Esophagus squamous epithelium (tissue), 5 donors: ENCODE measurements at regions not wholly inside any gene's neighbourhood (a gene's known extent, or its start where the extent isn't known, plus 50 kb on each side); places are given as distances from the start of the nearest gene placed in this dataset.

ENCODE experiments used
- DNase-seq: peaks from one replicate; lab custom pipeline; 2025; lab: John Stamatoyannopoulos, UW
- H3K27ac ChIP-seq, 4 donors: fragments of 200-600 bp; sonication (generic); one replicate each; pipeline ENCODE4 v1.5.1; 2016 to 2019; ENCODE audit warnings: mild to moderate bottlenecking in 1 of 4
- H3K27me3 ChIP-seq, 4 donors: fragments of 200-600 bp; sonication (generic); 1 replicate in 3 of 4; 2 replicates in 1 of 4; pipeline versions ENCODE4 v1.5.1 to v1.6.0; 2017 to 2021; ENCODE audit warnings: antibody characterized with exemption in 1 of 4
- H3K36me3 ChIP-seq, 3 donors: fragments of 200-600 bp; sonication (generic); one replicate each; pipeline ENCODE4 v1.5.1; 2016 to 2019
- H3K4me1 ChIP-seq, 3 donors: fragments of 200-600 bp; sonication (generic); one replicate each; pipeline ENCODE4 v1.5.1; 2017 to 2019
- H3K4me3 ChIP-seq, 4 donors: fragments of 200-600 bp; sonication (generic); 1 replicate in 3 of 4; 2 replicates in 1 of 4; pipeline ENCODE4 v1.5.1; 2016 to 2019; ENCODE audit warnings: mild to moderate bottlenecking in 2 of 4, moderate library complexity in 1 of 4
- H3K9me3 ChIP-seq, 3 donors: fragments of 200-600 bp; sonication (generic); one replicate each; pipeline ENCODE4 v1.5.1; 2016 to 2019
- CTCF ChIP-seq, 6 experiments: fragments of 450-650 bp in 4 of 6; fragments of 200-600 bp in 2 of 6; sonication (generic) in 2 of 6; IDR thresholded peaks; one replicate each; pipeline ENCODE4 v1.5.1; 2016 to 2019; ENCODE audit warnings: antibody characterized with exemption in 6 of 6, mild to moderate bottlenecking in 4 of 6, moderate library complexity in 4 of 6
- POLR2A ChIP-seq, 4 donors: fragments of 450-650 bp; IDR thresholded peaks; one replicate each; pipeline ENCODE4 v1.6.1; 2017; ENCODE audit warnings: antibody characterized with exemption in 4 of 4, mild to moderate bottlenecking in 4 of 4, moderate library complexity in 3 of 4
- WGBS, 2 donors: methylation state at CpG; one replicate each; pipeline ENCODE4 v1.1.5; 2018; 5-methylcytosine and 5-hydroxymethylcytosine counted together
- intact Hi-C: fragments of 100-400 bp; cut with DNase I; formaldehyde crosslinking; loops from one replicate; pipeline ENCODE4 v1.15.0; 2022
- donor health status: DM: yes; HTN: yes; CAD: no.

GRCh38 chr4:180086480-180087190 is 2156.6 kb upstream of the TENM3 start:
- no peak overlapping the region for H3K27ac ChIP-seq
- no peaks in the 10 kb centered on the region for H3K27me3 ChIP-seq
- H3K36me3 ChIP-seq: no peaks in the 10 kb centered on the region
- no peak for DNase-seq
- 0 to 2% methylated on average over 2 of the region's 2 CpGs for WGBS, 2 donors
- H3K9me3 ChIP-seq: no peaks in the 10 kb centered on the region
- no peaks in the 10 kb centered on the region for H3K4me1 ChIP-seq
- TF ChIP-seq CTCF (IDR thresholded peaks at IDR 0.05): no peak
- no peak for TF ChIP-seq POLR2A (IDR thresholded peaks at IDR 0.05)
- intact Hi-C loops: no loop called here
- no peak overlapping the region for H3K4me3 ChIP-seq

DNA sequence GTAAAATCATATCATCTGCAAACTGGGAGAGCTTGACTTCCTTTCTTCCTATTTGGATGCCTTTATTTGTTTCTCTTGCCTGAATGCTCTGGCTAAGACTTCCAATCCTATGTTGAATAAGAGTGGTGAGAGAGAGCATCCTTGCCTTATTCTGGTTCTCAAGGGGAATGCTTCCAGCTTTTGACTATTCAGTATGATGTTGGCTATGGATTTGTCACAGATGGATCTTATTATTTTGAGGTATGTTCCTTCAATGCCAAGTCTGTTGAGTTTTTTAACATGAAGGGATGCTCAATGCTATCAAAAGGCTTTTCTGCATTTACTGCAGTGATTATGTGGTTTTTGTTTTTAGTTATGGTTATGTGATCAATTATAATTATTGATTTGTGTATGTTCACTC is 2144.6 kb upstream of the TENM3 start:
- H3K27ac ChIP-seq: no peak overlapping the region
- no peaks in the 10 kb centered on the region for H3K27me3 ChIP-seq
- no peak overlapping the region for H3K4me3 ChIP-seq
- H3K4me1 ChIP-seq: no peaks in the 10 kb centered on the region
- TF ChIP-seq CTCF (IDR thresholded peaks at IDR 0.05) (no peak), POLR2A (IDR thresholded peaks at IDR 0.05) (no peak)
- no peak for DNase-seq
- intact Hi-C loops: no loop called here
- no peaks in the 10 kb centered on the region for H3K9me3 ChIP-seq
- no peaks in the 10 kb centered on the region for H3K36me3 ChIP-seq

DNA sequence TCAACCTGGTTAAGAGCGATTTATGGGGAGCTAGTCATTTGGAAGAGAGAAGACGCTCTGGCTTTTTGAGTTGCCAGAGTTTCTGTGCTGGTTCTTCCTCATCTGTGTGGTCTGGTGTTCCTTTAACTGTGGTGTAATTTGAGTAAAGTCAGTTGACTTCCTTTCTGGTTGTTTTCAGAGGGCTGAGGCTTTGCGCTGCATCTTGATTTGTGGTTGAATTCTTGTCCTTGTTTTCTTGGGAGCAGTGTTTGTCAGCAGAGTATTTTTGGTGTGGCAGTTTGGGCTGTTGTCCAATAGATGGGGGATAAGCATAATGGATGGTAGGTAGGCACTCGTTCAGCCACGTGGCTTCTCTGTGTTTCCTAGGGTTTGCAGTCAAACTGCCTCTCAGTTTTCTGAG is 2143.2 kb upstream of the TENM3 start:
- H3K4me1 ChIP-seq: no peaks in the 10 kb centered on the region
- DNase-seq: no peak
- no peaks in the 10 kb centered on the region for H3K27me3 ChIP-seq
- intact Hi-C loops: no loop called here
- TF ChIP-seq POLR2A (IDR thresholded peaks at IDR 0.05) (no peak), CTCF (IDR thresholded peaks at IDR 0.05) (no peak)
- H3K9me3 ChIP-seq: no peaks in the 10 kb centered on the region
- no peak overlapping the region for H3K4me3 ChIP-seq
- WGBS, 2 donors: 29 to 78% methylated on average over 5 of the region's 5 CpGs
- H3K27ac ChIP-seq: no peak overlapping the region
- no peaks in the 10 kb centered on the region for H3K36me3 ChIP-seq

DNA sequence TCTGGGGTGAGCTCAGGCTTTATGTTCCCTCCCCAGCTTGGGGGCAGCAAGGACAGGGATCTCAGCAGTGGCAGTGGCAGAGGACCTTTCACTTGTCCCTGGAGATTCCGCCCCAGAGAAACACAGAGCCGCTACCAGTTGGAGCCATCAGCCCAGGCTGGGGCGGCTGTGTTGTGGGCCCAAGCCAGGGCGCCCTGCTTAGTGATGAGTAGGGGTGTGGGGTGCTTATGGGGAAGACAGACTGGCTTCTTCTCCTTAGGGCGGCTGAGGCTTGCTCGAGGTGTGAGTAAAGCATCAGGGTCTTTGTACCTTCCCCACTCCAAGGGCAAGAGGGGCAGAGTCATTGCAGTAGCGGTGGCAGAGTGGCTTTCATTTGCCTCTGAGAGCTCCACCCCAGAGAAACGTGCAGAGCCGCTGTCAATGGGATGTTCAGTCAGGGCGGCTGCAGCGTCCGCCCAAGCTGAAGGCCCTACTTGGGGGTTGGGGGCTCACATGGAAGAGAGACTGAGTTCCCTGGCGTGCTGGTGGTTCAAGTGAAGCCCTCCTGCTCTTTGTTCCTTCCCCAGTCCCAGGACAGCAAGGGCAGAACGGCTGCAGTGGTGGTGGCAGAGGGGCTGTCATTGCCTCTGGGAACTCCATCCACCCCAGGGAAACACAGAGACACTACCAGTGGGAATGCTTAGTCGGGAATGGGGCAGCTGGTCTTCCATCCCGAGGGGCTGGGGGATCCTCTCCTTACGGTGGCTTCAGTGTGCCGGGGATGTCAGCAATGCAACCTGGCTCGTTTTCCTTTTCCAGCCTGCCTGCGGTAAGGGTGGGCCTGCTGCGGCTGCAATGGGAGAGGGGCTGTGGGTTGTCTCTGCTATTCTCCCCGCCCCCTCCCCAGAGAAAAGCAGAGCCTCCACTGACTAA is 2142.5 kb upstream of the TENM3 start:
- WGBS, 2 donors: 88% methylated on average over 12 of the region's 22 CpGs; no CpG with 5 or more reads in 1 of the 2 donors
- DNase-seq: no peak

More for the DNA sequence above, 2142.5 kb upstream of the TENM3 start:
- Histone ChIP-seq H3K27ac (no peak overlapping the region), H3K4me3 (no peak overlapping the region), H3K36me3 (no peaks in the 10 kb centered on the region), H3K4me1 (no peaks in the 10 kb centered on the region), H3K27me3 (no peaks in the 10 kb centered on the region), H3K9me3 (no peaks in the 10 kb centered on the region)
- intact Hi-C loops: no loop called here
- no peak for TF ChIP-seq POLR2A (IDR thresholded peaks at IDR 0.05)
- no peak for TF ChIP-seq CTCF (IDR thresholded peaks at IDR 0.05)
